ENCODE measurements at regions not wholly inside any gene's neighbourhood (a gene's known extent, or its start where the extent isn't known, plus 50 kb on each side); places are given as distances from the start of the nearest gene placed in this dataset.
A peak's percentile ranks its signal among the peaks of the same experiment; 100 is the strongest.

- Histone ChIP-seq H4K8ac (ENCODE audit: low read depth, low read length) (no peak overlapping the region), H3K4ac (ENCODE audit: low read depth, low read length) (no peak overlapping the region), H3K4me1 (ENCODE audit: control insufficient read depth in 1 of 2, insufficient read depth in 2 of 2, low read length in 2 of 2) (peaks cover 7 to 9% of the 10 kb centered on the region in 2 experiments), H2AK5ac (ENCODE audit: low read length) (no peak overlapping the region), H3K27me3 (ENCODE audit: insufficient read depth, low read length) (no peaks in the 10 kb centered on the region), H3K36me3 (ENCODE audit: control insufficient read depth in 1 of 2, insufficient read depth in 2 of 2, low read length in 2 of 2) (no peaks in the 10 kb centered on the region), H4K91ac (ENCODE audit: low read depth, low read length) (no peak overlapping the region), H3K27ac (ENCODE audit: low read depth, low read length) (no peak overlapping the region), H3K9ac (ENCODE audit: low read length) (no peak overlapping the region), H3K79me2 (ENCODE audit: control insufficient read depth, insufficient read depth, low read length, poor library complexity) (no peaks in the 10 kb centered on the region), H2BK5ac (ENCODE audit: low read depth, low read length, poor library complexity) (no peak overlapping the region), H3K14ac (ENCODE audit: low read length) (no peak overlapping the region), H3K18ac (ENCODE audit: low read length) (no peak overlapping the region), H3K4me3 (ENCODE audit: low read depth, low read length) (no peak overlapping the region), H3K4me2 (ENCODE audit: low read length) (no peak overlapping the region), H2BK12ac (ENCODE audit: low read length) (no peak overlapping the region), H3K79me1 (ENCODE audit: low read length) (peaks cover 8% of the 10 kb centered on the region), H4K12ac (ENCODE audit: low read depth, low read length) (no peak overlapping the region), H2BK120ac (ENCODE audit: insufficient read depth, low read length, poor library complexity) (no peak overlapping the region), H3K23ac (ENCODE audit: low read length) (no peak overlapping the region), H3K9me3 (ENCODE audit: insufficient read depth, low read depth, low read length) (no peaks in the 10 kb centered on the region), H2AFZ (ENCODE audit: insufficient read depth, low read length, poor library complexity) (no peak overlapping the region)
- WGBS (ENCODE audit: extremely low coverage, insufficient coverage, insufficient read length) = no CpG with 5 or more reads among the region's 2 CpGs
- no peak for DNase-seq
Observed at GRCh38 chr2:191569025-191569424, 108.9 kb upstream of the NABP1 start.

GRCh38 chr2:191571163-191571769 is 106.7 kb upstream of the NABP1 start:
- Histone ChIP-seq H3K4me2 (ENCODE audit: low read length) (no peak overlapping the region), H3K4ac (ENCODE audit: low read depth, low read length) (no peak overlapping the region), H3K9me3 (ENCODE audit: insufficient read depth, low read depth, low read length) (no peaks in the 10 kb centered on the region), H2BK12ac (ENCODE audit: low read length) (no peak overlapping the region), H3K4me3 (ENCODE audit: low read depth, low read length) (no peak overlapping the region), H3K23ac (ENCODE audit: low read length) (no peak overlapping the region), H3K18ac (ENCODE audit: low read length) (no peak overlapping the region), H3K27me3 (ENCODE audit: insufficient read depth, low read length) (no peaks in the 10 kb centered on the region), H3K36me3 (ENCODE audit: control insufficient read depth in 1 of 2, insufficient read depth in 2 of 2, low read length in 2 of 2) (no peaks in the 10 kb centered on the region), H3K4me1 (ENCODE audit: control insufficient read depth in 1 of 2, insufficient read depth in 2 of 2, low read length in 2 of 2) (peaks cover 7 to 10% of the 10 kb centered on the region in 2 experiments), H3K14ac (ENCODE audit: low read length) (no peak overlapping the region), H2BK5ac (ENCODE audit: low read depth, low read length, poor library complexity) (no peak overlapping the region), H3K9ac (ENCODE audit: low read length) (no peak overlapping the region), H4K12ac (ENCODE audit: low read depth, low read length) (no peak overlapping the region), H2AFZ (ENCODE audit: insufficient read depth, low read length, poor library complexity) (no peak overlapping the region), H4K91ac (ENCODE audit: low read depth, low read length) (no peak overlapping the region), H2BK120ac (ENCODE audit: insufficient read depth, low read length, poor library complexity) (no peak overlapping the region), H3K27ac (ENCODE audit: low read depth, low read length) (no peak overlapping the region), H3K79me1 (ENCODE audit: low read length) (peaks cover 8% of the 10 kb centered on the region), H3K79me2 (ENCODE audit: control insufficient read depth, insufficient read depth, low read length, poor library complexity) (no peaks in the 10 kb centered on the region), H2AK5ac (ENCODE audit: low read length) (no peak overlapping the region), H4K8ac (ENCODE audit: low read depth, low read length) (no peak overlapping the region)
- WGBS (ENCODE audit: extremely low coverage, insufficient coverage, insufficient read length) = no CpG with 5 or more reads among the region's 6 CpGs
- DNase-seq = peak; percentile 12 to 57

GRCh38 chr2:191572319-191572718 is 105.6 kb upstream of the NABP1 start:
- Histone ChIP-seq H3K27ac (ENCODE audit: low read depth, low read length) (peak overlapping the region; percentile 26), H3K9ac (ENCODE audit: low read length) (no peak overlapping the region), H3K36me3 (ENCODE audit: control insufficient read depth in 1 of 2, insufficient read depth in 2 of 2, low read length in 2 of 2) (no peaks in the 10 kb centered on the region), H4K91ac (ENCODE audit: low read depth, low read length) (peak overlapping the region; percentile 63), H3K4me2 (ENCODE audit: low read length) (no peak overlapping the region), H3K27me3 (ENCODE audit: insufficient read depth, low read length) (no peaks in the 10 kb centered on the region), H3K9me3 (ENCODE audit: insufficient read depth, low read depth, low read length) (no peaks in the 10 kb centered on the region), H3K4me1 (ENCODE audit: control insufficient read depth in 1 of 2, insufficient read depth in 2 of 2, low read length in 2 of 2) (peaks cover 5 to 6% of the 10 kb centered on the region in 2 experiments), H3K4ac (ENCODE audit: low read depth, low read length) (no peak overlapping the region), H3K14ac (ENCODE audit: low read length) (no peak overlapping the region), H4K8ac (ENCODE audit: low read depth, low read length) (no peak overlapping the region), H2AFZ (ENCODE audit: insufficient read depth, low read length, poor library complexity) (no peak overlapping the region), H3K79me1 (ENCODE audit: low read length) (peaks cover 7% of the 10 kb centered on the region), H3K79me2 (ENCODE audit: control insufficient read depth, insufficient read depth, low read length, poor library complexity) (no peaks in the 10 kb centered on the region), H3K18ac (ENCODE audit: low read length) (no peak overlapping the region), H4K12ac (ENCODE audit: low read depth, low read length) (no peak overlapping the region), H2BK120ac (ENCODE audit: insufficient read depth, low read length, poor library complexity) (peak overlapping the region; percentile 8), H2BK12ac (ENCODE audit: low read length) (peak overlapping the region; percentile 13), H2AK5ac (ENCODE audit: low read length) (no peak overlapping the region), H3K23ac (ENCODE audit: low read length) (no peak overlapping the region), H3K4me3 (ENCODE audit: low read depth, low read length) (no peak overlapping the region), H2BK5ac (ENCODE audit: low read depth, low read length, poor library complexity) (peak overlapping the region; percentile 11)
- WGBS (ENCODE audit: extremely low coverage, insufficient coverage, insufficient read length) = no CpG with 5 or more reads among the region's 5 CpGs
- peak in 1 of 2 donors; percentile 29 for DNase-seq

GRCh38 chr2:191573216-191573615 is 104.7 kb upstream of the NABP1 start:
- H3K18ac ChIP-seq (ENCODE audit: low read length) = no peak overlapping the region
- DNase-seq = no peak
- no peak overlapping the region for H3K23ac ChIP-seq (ENCODE audit: low read length)
- no peak overlapping the region for H3K4ac ChIP-seq (ENCODE audit: low read depth, low read length)
- no peak overlapping the region for H4K91ac ChIP-seq (ENCODE audit: low read depth, low read length)
- no peaks in the 10 kb centered on the region for H3K79me2 ChIP-seq (ENCODE audit: control insufficient read depth, insufficient read depth, low read length, poor library complexity)
- no peak overlapping the region for H3K9ac ChIP-seq (ENCODE audit: low read length)
- no peak overlapping the region for H3K14ac ChIP-seq (ENCODE audit: low read length)
- H2BK5ac ChIP-seq (ENCODE audit: low read depth, low read length, poor library complexity) = no peak overlapping the region
- no peak overlapping the region for H3K4me2 ChIP-seq (ENCODE audit: low read length)
- no peak overlapping the region for H3K4me3 ChIP-seq (ENCODE audit: low read depth, low read length)
- no peak overlapping the region for H2BK12ac ChIP-seq (ENCODE audit: low read length)
- no peaks in the 10 kb centered on the region for H3K36me3 ChIP-seq (ENCODE audit: control insufficient read depth in 1 of 2, insufficient read depth in 2 of 2, low read length in 2 of 2)
- no peak overlapping the region for H3K27ac ChIP-seq (ENCODE audit: low read depth, low read length)
- H2BK120ac ChIP-seq (ENCODE audit: insufficient read depth, low read length, poor library complexity) = no peak overlapping the region
- no peak overlapping the region for H4K12ac ChIP-seq (ENCODE audit: low read depth, low read length)
- H3K9me3 ChIP-seq (ENCODE audit: insufficient read depth, low read depth, low read length) = no peaks in the 10 kb centered on the region
- H3K79me1 ChIP-seq (ENCODE audit: low read length) = peaks cover 7% of the 10 kb centered on the region
- H3K27me3 ChIP-seq (ENCODE audit: insufficient read depth, low read length) = no peaks in the 10 kb centered on the region
- no peak overlapping the region for H2AK5ac ChIP-seq (ENCODE audit: low read length)
- no CpG with 5 or more reads among the region's 1 CpG for WGBS (ENCODE audit: extremely low coverage, insufficient coverage, insufficient read length)
- H4K8ac ChIP-seq (ENCODE audit: low read depth, low read length) = no peak overlapping the region
- H2AFZ ChIP-seq (ENCODE audit: insufficient read depth, low read length, poor library complexity) = no peak overlapping the region
- peaks cover 5 to 6% of the 10 kb centered on the region in 2 experiments for H3K4me1 ChIP-seq (ENCODE audit: control insufficient read depth in 1 of 2, insufficient read depth in 2 of 2, low read length in 2 of 2)

All from trophoblast cell (in vitro differentiated cells and primary cell).